HepG2 (cell line): ENCODE measurements at regions not wholly inside any gene's neighbourhood (a gene's known extent, or its start where the extent isn't known, plus 50 kb on each side); places are given as distances from the start of the nearest gene placed in this dataset.

Experiments used
- ATAC-seq: fragments of 200-7000 bp; cut with Tn5 transposase; 3 replicates; pipeline ENCODE4 v1.9.1; 2020; ENCODE audit warnings: mild to moderate bottlenecking, moderate library complexity
- BruUV-seq: library from RNA; stranded (reverse); fragments of 400-500 nt; replicated peaks from 2 replicates; lab custom pipeline; 2021; lab: Mats Ljungman, UMichigan
- CTCF ChIA-PET: fragments of 300-600 bp; formaldehyde crosslinking; extraction: SDS; loops from one replicate; lab custom pipeline; 2021; ENCODE audit warnings: low total read pairs, inconsistent platforms, low intra/inter-chr PET ratio; lab: Yijun Ruan, JAX
- POLR2A ChIA-PET: fragments of 350-600 bp; sonication (Branson Sonifier 250); formaldehyde crosslinking; loops from one replicate; lab custom pipeline; 2020; ENCODE audit warnings: antibody characterized with exemption, inconsistent platforms; lab: Yijun Ruan, JAX
- DNase-seq: peaks from one replicate; pipeline ENCODE4 v3.0.0-alpha.2; 2015; ENCODE audit warnings: low spot score
- FAIRE-seq: peaks from 3 replicates; lab custom pipeline; 2011; peaks lifted over from hg19 to GRCh38; lab: Jason Lieb, UNC
- H2AFZ ChIP-seq: one replicate; pipeline ENCODE4 v1.6.1; 2011; ENCODE audit warnings: low read length, inconsistent platforms
- H3K27ac ChIP-seq: fragments of 300-600 bp; 3 replicates; pipeline ENCODE4 v1.8.0; 2011; ENCODE audit warnings: mixed run types, mild to moderate bottlenecking, mixed read lengths, low read length, inconsistent platforms; ENCODE audit not compliant: insufficient read depth; ENCODE audit errors: extremely low read length
- H3K27me3 ChIP-seq, 2 experiments: fragments of 200-600 bp in 1 of 2; 2 replicates in 1 of 2; 3 replicates in 1 of 2; pipeline versions ENCODE4 v1.6.0 to v1.8.0; 2011; ENCODE audit warnings: low read length in 2 of 2, mild to moderate bottlenecking in 2 of 2, moderate library complexity in 2 of 2, inconsistent platforms in 1 of 2; ENCODE audit not compliant: insufficient read depth in 2 of 2, control insufficient read depth in 1 of 2
- H3K36me3 ChIP-seq, 2 experiments: fragments of 200-600 bp in 1 of 2; replicated peaks in 1 of 2; 2 replicates in 1 of 2; 3 replicates in 1 of 2; pipeline versions ENCODE4 v1.5.1 to v1.8.0; 2011; ENCODE audit warnings: low read length in 2 of 2, inconsistent platforms in 1 of 2; ENCODE audit not compliant: insufficient read depth in 2 of 2, control insufficient read depth in 1 of 2
- H3K4me1 ChIP-seq: 2 replicates; pipeline ENCODE4 v1.5.1; 2012; ENCODE audit warnings: low read length, inconsistent platforms; ENCODE audit not compliant: insufficient read depth
- H3K4me2 ChIP-seq: 2 replicates; pipeline ENCODE4 v1.6.0; 2011; ENCODE audit warnings: low read depth, low read length, inconsistent platforms
- H3K4me3 ChIP-seq, 3 experiments: fragments of 200-600 bp in 1 of 3; sonication (generic), shearing (Covaris generic) in 1 of 3; replicated peaks in 1 of 3; 2 replicates each; pipeline ENCODE4 v1.5.1; 2011 to 2016; ENCODE audit warnings: low read length in 3 of 3, inconsistent platforms in 2 of 3, low read depth in 2 of 3, mild to moderate bottlenecking in 2 of 3, control low read depth in 1 of 3, mixed read lengths in 1 of 3; ENCODE audit not compliant: insufficient read depth in 1 of 3
- H3K79me2 ChIP-seq: one replicate; pipeline ENCODE4 v1.6.1; 2011; ENCODE audit warnings: low read length, inconsistent platforms; ENCODE audit not compliant: insufficient read depth
- H3K9ac ChIP-seq: 2 replicates; pipeline ENCODE4 v1.6.0; 2011; ENCODE audit warnings: mild to moderate bottlenecking, low read depth, low read length, inconsistent platforms; ENCODE audit not compliant: insufficient read depth
- H3K9me3 ChIP-seq: 2 replicates; pipeline ENCODE4 v1.5.1; 2012; ENCODE audit warnings: mild to moderate bottlenecking, low read length
- H4K20me1 ChIP-seq: 2 replicates; pipeline ENCODE4 v1.6.0; 2011; ENCODE audit warnings: inconsistent platforms, mild to moderate bottlenecking, low read length, moderate library complexity; ENCODE audit not compliant: insufficient read depth
- ETV5 ChIP-seq: IDR thresholded peaks from 2 replicates; pipeline ENCODE4 v1.6.1; 2018; ENCODE audit warnings: missing biosample characterization, missing genetic modification reagents, inconsistent platforms, borderline replicate concordance
- KDM3A ChIP-seq: IDR thresholded peaks from 2 replicates; pipeline ENCODE4 v1.6.1; 2018; ENCODE audit warnings: low read depth, missing compliant biosample characterization
- MED8 ChIP-seq: sonication (generic); formaldehyde crosslinking; IDR thresholded peaks from 2 replicates; pipeline ENCODE4 v1.8.1; 2023; ENCODE audit warnings: mild to moderate bottlenecking, missing genetic modification reagents; ENCODE audit not compliant: insufficient replicate concordance
- NAIF1 ChIP-seq: sonication (generic); formaldehyde crosslinking; IDR thresholded peaks from 2 replicates; pipeline ENCODE4 v1.5.0; 2020; ENCODE audit warnings: mild to moderate bottlenecking, missing genetic modification reagents, borderline replicate concordance
- NFE2L1 ChIP-seq: sonication (generic); formaldehyde crosslinking; IDR thresholded peaks from 2 replicates; pipeline ENCODE4 v1.4.0; 2020; ENCODE audit warnings: missing genetic modification reagents, mild to moderate bottlenecking, borderline replicate concordance
- NFKB2 ChIP-seq: sonication (generic); formaldehyde crosslinking; IDR thresholded peaks from 2 replicates; pipeline ENCODE4 v1.4.0; 2020; ENCODE audit warnings: missing genetic modification reagents, borderline replicate concordance
- POLR2AphosphoS2 ChIP-seq: IDR thresholded peaks from 2 replicates; pipeline ENCODE4 v1.6.1; 2011; ENCODE audit warnings: low read depth, low read length, improper control_type of control experiment
- TRIM24 ChIP-seq: sonication (generic); formaldehyde crosslinking; IDR thresholded peaks from 2 replicates; pipeline ENCODE4 v1.8.0; 2022; ENCODE audit warnings: mild to moderate bottlenecking, missing genetic modification reagents
- ZBTB7B ChIP-seq: sonication (generic); formaldehyde crosslinking; IDR thresholded peaks from 2 replicates; pipeline ENCODE4 v1.4.0; 2020; ENCODE audit warnings: missing genetic modification reagents
- ZNF563 ChIP-seq: sonication (generic); formaldehyde crosslinking; IDR thresholded peaks from 2 replicates; pipeline ENCODE4 v1.8.0; 2022; ENCODE audit warnings: mild to moderate bottlenecking, moderate library complexity, missing genetic modification reagents
- ZNF644 ChIP-seq: IDR thresholded peaks from 2 replicates; pipeline ENCODE4 v1.6.1; 2016; ENCODE audit warnings: low read depth
- ZNF678 ChIP-seq: sonication (generic); formaldehyde crosslinking; IDR thresholded peaks from 2 replicates; pipeline ENCODE4 v1.4.0; 2020; ENCODE audit warnings: mild to moderate bottlenecking, missing genetic modification reagents
- ZNF841 ChIP-seq: sonication (generic); formaldehyde crosslinking; IDR thresholded peaks from 2 replicates; pipeline ENCODE4 v1.8.1; 2023; ENCODE audit warnings: missing genetic modification reagents, borderline replicate concordance
- WGBS: methylation state at CpG from one replicate; pipeline ENCODE4 v1.1.6; 2017; ENCODE audit warnings: low lambda C conversion rate; 5-methylcytosine and 5-hydroxymethylcytosine counted together
- in situ Hi-C: cut with HindIII; loops from 2 replicates; pipeline ENCODE4 v1.10.0; 2017; ENCODE audit warnings: low pct_unique_long_range_greater_than_20kb; ENCODE audit not compliant: extremely low pct_ligation_motif_present
- intact Hi-C: fragments of 100-400 bp; cut with micrococcal nuclease; formaldehyde crosslinking; loops from one replicate; pipeline ENCODE4 v1.10.0; 2022; ENCODE audit not compliant: unreplicated experiment
- TF ChIP-seq, protein P1 (sequence below): sonication (generic); formaldehyde crosslinking; IDR thresholded peaks from 2 replicates; pipeline ENCODE4 v1.4.0; 2020; ENCODE audit warnings: missing genetic modification reagents, borderline replicate concordance
- TF ChIP-seq, protein P2 (sequence below): sonication (generic); formaldehyde crosslinking; IDR thresholded peaks from 2 replicates; pipeline ENCODE4 v1.5.0; 2020; ENCODE audit warnings: mild to moderate bottlenecking, missing genetic modification reagents, borderline replicate concordance

DNA sequence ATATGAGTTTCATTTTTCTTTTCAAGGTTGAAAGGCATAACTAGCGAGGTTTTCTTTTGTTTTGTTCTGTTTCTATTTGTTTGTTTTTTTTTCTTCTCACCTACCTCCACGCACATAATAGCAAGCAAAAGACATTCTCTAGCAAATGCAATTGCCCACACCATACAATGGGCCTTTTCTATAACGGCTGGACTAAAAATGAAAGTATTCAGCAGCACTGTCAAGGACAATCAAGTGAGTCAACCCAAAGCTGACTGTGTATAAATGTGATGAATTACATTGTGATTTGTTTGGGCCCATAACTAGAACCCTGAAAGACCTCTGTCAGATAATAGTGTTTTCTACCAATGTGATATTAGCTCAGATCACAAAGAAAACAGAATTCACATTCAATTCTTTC, 496.7 kb downstream of the RNF144B start (continued):
- TF ChIP-seq KDM3A (CRISPR knock-in tag) (no peak), POLR2AphosphoS2 (no peak)

DNA sequence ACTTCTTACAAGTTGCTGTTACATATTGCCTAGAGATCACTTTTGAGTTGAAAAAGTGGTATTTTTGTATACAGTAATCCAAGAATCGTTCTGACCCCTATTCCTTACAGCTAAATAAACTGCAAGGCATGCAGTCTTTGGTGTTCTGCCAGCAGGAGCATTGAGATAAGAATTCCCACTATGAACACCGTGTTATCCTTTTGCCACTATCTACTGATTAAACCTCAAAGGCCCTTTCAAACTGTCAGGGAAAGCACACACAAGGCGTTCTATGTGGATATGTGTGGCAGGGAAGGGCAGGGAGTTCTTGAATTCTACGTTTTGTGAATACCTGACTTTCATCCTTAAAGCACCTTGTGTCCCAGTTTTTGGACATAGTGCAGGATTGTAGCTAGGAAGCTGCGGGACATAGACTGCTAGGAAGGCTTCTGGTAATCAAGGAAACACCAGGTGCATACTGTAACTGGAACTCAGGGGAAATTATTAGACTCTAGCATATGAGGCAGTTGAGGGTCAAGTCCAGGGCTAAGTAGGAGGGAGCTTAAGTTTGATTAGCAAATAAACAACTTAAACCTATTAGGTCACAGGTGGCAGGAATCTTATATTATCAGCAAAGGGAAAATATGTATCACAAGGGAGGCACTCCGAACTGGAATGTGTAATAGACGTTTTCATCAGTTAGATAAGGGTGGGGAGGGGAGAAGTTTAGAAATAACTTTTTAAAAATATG, 506.6 kb downstream of the RNF144B start:
- no peaks in the 10 kb centered on the region for H3K4me1 ChIP-seq
- CTCF ChIA-PET, result no interaction called here
- H4K20me1 ChIP-seq, result no peaks in the 10 kb centered on the region
- H3K36me3 ChIP-seq, result no peaks in the 10 kb centered on the region
- DNase-seq (no peak), FAIRE-seq (no peak), ATAC-seq (no peak)
- no peak overlapping the region for H3K27ac ChIP-seq
- H3K27me3 ChIP-seq, result no peaks in the 10 kb centered on the region
- no peak overlapping the region for H3K4me3 ChIP-seq
- no peak overlapping the region for H3K4me2 ChIP-seq
- BruUV-seq, result no TSS peak
- no peak overlapping the region for H2AFZ ChIP-seq
- H3K79me2 ChIP-seq, result no peaks in the 10 kb centered on the region
- POLR2A ChIA-PET, result no interaction called here
- in situ Hi-C loops (no loop called here), intact Hi-C loops (no loop called here)
- H3K9me3 ChIP-seq, result peaks cover 66% of the 10 kb centered on the region
- no peak overlapping the region for H3K9ac ChIP-seq
- 1% methylated on average over 7 of the region's 7 CpGs for WGBS
- TF ChIP-seq NFE2L1 (no peak), ETV5 (CRISPR knock-in tag) (no peak), NAIF1 (CRISPR knock-in tag) (no peak), MED8 (CRISPR knock-in tag) (no peak), TRIM24 (CRISPR knock-in tag) (no peak), ZNF644 (CRISPR knock-in tag) (no peak), ZNF841 (CRISPR knock-in tag) (no peak), ZNF563 (CRISPR knock-in tag) (no peak), ZBTB7B (CRISPR knock-in tag) (no peak), ZNF678 (CRISPR knock-in tag) (no peak), NFKB2 (CRISPR knock-in tag) (no peak)
- TF ChIP-seq, protein P1, sequence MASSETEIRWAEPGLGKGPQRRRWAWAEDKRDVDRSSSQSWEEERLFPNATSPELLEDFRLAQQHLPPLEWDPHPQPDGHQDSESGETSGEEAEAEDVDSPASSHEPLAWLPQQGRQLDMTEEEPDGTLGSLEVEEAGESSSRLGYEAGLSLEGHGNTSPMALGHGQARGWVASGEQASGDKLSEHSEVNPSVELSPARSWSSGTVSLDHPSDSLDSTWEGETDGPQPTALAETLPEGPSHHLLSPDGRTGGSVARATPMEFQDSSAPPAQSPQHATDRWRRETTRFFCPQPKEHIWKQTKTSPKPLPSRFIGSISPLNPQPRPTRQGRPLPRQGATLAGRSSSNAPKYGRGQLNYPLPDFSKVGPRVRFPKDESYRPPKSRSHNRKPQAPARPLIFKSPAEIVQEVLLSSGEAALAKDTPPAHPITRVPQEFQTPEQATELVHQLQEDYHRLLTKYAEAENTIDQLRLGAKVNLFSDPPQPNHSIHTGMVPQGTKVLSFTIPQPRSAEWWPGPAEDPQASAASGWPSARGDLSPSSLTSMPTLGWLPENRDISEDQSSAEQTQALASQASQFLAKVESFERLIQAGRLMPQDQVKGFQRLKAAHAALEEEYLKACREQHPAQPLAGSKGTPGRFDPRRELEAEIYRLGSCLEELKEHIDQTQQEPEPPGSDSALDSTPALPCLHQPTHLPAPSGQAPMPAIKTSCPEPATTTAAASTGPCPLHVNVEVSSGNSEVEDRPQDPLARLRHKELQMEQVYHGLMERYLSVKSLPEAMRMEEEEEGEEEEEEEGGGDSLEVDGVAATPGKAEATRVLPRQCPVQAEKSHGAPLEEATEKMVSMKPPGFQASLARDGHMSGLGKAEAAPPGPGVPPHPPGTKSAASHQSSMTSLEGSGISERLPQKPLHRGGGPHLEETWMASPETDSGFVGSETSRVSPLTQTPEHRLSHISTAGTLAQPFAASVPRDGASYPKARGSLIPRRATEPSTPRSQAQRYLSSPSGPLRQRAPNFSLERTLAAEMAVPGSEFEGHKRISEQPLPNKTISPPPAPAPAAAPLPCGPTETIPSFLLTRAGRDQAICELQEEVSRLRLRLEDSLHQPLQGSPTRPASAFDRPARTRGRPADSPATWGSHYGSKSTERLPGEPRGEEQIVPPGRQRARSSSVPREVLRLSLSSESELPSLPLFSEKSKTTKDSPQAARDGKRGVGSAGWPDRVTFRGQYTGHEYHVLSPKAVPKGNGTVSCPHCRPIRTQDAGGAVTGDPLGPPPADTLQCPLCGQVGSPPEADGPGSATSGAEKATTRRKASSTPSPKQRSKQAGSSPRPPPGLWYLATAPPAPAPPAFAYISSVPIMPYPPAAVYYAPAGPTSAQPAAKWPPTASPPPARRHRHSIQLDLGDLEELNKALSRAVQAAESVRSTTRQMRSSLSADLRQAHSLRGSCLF, result no peak
- TF ChIP-seq, protein P2, sequence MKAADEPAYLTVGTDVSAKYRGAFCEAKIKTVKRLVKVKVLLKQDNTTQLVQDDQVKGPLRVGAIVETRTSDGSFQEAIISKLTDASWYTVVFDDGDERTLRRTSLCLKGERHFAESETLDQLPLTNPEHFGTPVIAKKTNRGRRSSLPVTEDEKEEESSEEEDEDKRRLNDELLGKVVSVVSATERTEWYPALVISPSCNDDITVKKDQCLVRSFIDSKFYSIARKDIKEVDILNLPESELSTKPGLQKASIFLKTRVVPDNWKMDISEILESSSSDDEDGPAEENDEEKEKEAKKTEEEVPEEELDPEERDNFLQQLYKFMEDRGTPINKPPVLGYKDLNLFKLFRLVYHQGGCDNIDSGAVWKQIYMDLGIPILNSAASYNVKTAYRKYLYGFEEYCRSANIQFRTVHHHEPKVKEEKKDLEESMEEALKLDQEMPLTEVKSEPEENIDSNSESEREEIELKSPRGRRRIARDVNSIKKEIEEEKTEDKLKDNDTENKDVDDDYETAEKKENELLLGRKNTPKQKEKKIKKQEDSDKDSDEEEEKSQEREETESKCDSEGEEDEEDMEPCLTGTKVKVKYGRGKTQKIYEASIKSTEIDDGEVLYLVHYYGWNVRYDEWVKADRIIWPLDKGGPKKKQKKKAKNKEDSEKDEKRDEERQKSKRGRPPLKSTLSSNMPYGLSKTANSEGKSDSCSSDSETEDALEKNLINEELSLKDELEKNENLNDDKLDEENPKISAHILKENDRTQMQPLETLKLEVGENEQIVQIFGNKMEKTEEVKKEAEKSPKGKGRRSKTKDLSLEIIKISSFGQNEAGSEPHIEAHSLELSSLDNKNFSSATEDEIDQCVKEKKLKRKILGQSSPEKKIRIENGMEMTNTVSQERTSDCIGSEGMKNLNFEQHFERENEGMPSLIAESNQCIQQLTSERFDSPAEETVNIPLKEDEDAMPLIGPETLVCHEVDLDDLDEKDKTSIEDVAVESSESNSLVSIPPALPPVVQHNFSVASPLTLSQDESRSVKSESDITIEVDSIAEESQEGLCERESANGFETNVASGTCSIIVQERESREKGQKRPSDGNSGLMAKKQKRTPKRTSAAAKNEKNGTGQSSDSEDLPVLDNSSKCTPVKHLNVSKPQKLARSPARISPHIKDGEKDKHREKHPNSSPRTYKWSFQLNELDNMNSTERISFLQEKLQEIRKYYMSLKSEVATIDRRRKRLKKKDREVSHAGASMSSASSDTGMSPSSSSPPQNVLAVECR (CRISPR knock-in tag), result no peak
